Stimulated activated naive CD8-positive, alpha-beta T cell treated with anti-CD3 and anti-CD28 coated beads, Interleukin-15, Interleukin-2, amounts not matched to agents 100 ng/mL and 50 ng/mL, for 24 hours (primary cell): ENCODE measurements at regions not wholly inside any gene's neighbourhood (a gene's known extent, or its start where the extent isn't known, plus 50 kb on each side); places are given as distances from the start of the nearest gene placed in this dataset.

Experiments
- H3K27ac Mint-ChIP-seq: one replicate; pipeline ENCODE4 v1.8.0; 2021; ENCODE audit warnings: mild to moderate bottlenecking, mixed read lengths
- H3K27me3 Mint-ChIP-seq: one replicate; pipeline ENCODE4 v1.8.0; 2021; ENCODE audit warnings: mixed read lengths
- H3K36me3 Mint-ChIP-seq: one replicate; pipeline ENCODE4 v1.8.0; 2021; ENCODE audit warnings: low read depth, mixed read lengths
- H3K4me1 Mint-ChIP-seq: one replicate; pipeline ENCODE4 v1.8.0; 2021; ENCODE audit warnings: low read depth, mixed read lengths
- H3K4me3 Mint-ChIP-seq: one replicate; pipeline ENCODE4 v1.8.0; 2021; ENCODE audit warnings: mild to moderate bottlenecking, mixed read lengths
- H3K9me3 Mint-ChIP-seq: one replicate; pipeline ENCODE4 v1.8.0; 2021; ENCODE audit warnings: mixed read lengths

GRCh38 chr2:129754421-129754820, 225.0 kb upstream of the RAB6C start:
- Mint-ChIP-seq H3K9me3 (peaks cover 4% of the 10 kb centered on the region), H3K4me1 (no peaks in the 10 kb centered on the region)

GRCh38 chr2:129754831-129755230, 224.6 kb upstream of the RAB6C start:
- Mint-ChIP-seq H3K9me3 (peaks cover 4% of the 10 kb centered on the region), H3K36me3 (no peaks in the 10 kb centered on the region), H3K27ac (no peak overlapping the region), H3K4me3 (no peak overlapping the region), H3K4me1 (no peaks in the 10 kb centered on the region), H3K27me3 (peaks cover 12% of the 10 kb centered on the region)

More at GRCh38 chr2:129754421-129754820, 225.0 kb upstream of the RAB6C start:
- Mint-ChIP-seq H3K27me3 (peaks cover 12% of the 10 kb centered on the region), H3K27ac (no peak overlapping the region), H3K4me3 (no peak overlapping the region), H3K36me3 (no peaks in the 10 kb centered on the region)

GRCh38 chr2:129755786-129756185, 223.7 kb upstream of the RAB6C start:
- Mint-ChIP-seq H3K9me3 (no peaks in the 10 kb centered on the region), H3K27ac (no peak overlapping the region), H3K4me3 (no peak overlapping the region), H3K4me1 (no peaks in the 10 kb centered on the region), H3K27me3 (peaks cover 7% of the 10 kb centered on the region), H3K36me3 (no peaks in the 10 kb centered on the region)

GRCh38 chr2:129756276-129756675, 223.2 kb upstream of the RAB6C start:
- Mint-ChIP-seq H3K4me3 (no peak overlapping the region), H3K27me3 (peaks cover 7% of the 10 kb centered on the region), H3K27ac (no peak overlapping the region), H3K4me1 (no peaks in the 10 kb centered on the region), H3K9me3 (no peaks in the 10 kb centered on the region), H3K36me3 (no peaks in the 10 kb centered on the region)

GRCh38 chr2:129757366-129757914, 222.0 kb upstream of the RAB6C start:
- H3K27me3 Mint-ChIP-seq, result peaks cover 7% of the 10 kb centered on the region

GRCh38 chr2:129757915-129758783, 221.3 kb upstream of the RAB6C start:
- no peaks in the 10 kb centered on the region for H3K4me1 Mint-ChIP-seq
- H3K4me3 Mint-ChIP-seq, result no peak overlapping the region
- peaks cover 7% of the 10 kb centered on the region for H3K27me3 Mint-ChIP-seq
- H3K9me3 Mint-ChIP-seq, result no peaks in the 10 kb centered on the region
- no peak overlapping the region for H3K27ac Mint-ChIP-seq
- H3K36me3 Mint-ChIP-seq, result no peaks in the 10 kb centered on the region

More at GRCh38 chr2:129757366-129757914, 222.0 kb upstream of the RAB6C start:
- Mint-ChIP-seq H3K4me1 (no peaks in the 10 kb centered on the region), H3K27ac (no peak overlapping the region), H3K9me3 (no peaks in the 10 kb centered on the region), H3K36me3 (no peaks in the 10 kb centered on the region), H3K4me3 (no peak overlapping the region)

- Mint-ChIP-seq H3K9me3 (no peaks in the 10 kb centered on the region), H3K4me3 (no peak overlapping the region), H3K36me3 (no peaks in the 10 kb centered on the region), H3K27ac (no peak overlapping the region), H3K4me1 (no peaks in the 10 kb centered on the region), H3K27me3 (peaks cover 7% of the 10 kb centered on the region)
Measured at GRCh38 chr2:129758784-129759471, 220.5 kb upstream of the RAB6C start.

GRCh38 chr2:129759472-129760010, 219.9 kb upstream of the RAB6C start:
- Mint-ChIP-seq H3K4me3 (no peak overlapping the region), H3K4me1 (no peaks in the 10 kb centered on the region), H3K27me3 (peaks cover 7% of the 10 kb centered on the region), H3K36me3 (no peaks in the 10 kb centered on the region), H3K27ac (no peak overlapping the region), H3K9me3 (no peaks in the 10 kb centered on the region)

GRCh38 chr2:129760669-129761068, 218.8 kb upstream of the RAB6C start:
- peaks cover 4% of the 10 kb centered on the region for H3K27me3 Mint-ChIP-seq
- no peak overlapping the region for H3K4me3 Mint-ChIP-seq
- H3K36me3 Mint-ChIP-seq, result no peaks in the 10 kb centered on the region

GRCh38 chr2:129761569-129762021, 217.9 kb upstream of the RAB6C start:
- Mint-ChIP-seq H3K36me3 (no peaks in the 10 kb centered on the region), H3K4me1 (no peaks in the 10 kb centered on the region), H3K27me3 (peaks cover under 1% of the 10 kb centered on the region), H3K4me3 (no peak overlapping the region), H3K27ac (no peak overlapping the region), H3K9me3 (no peaks in the 10 kb centered on the region)

More at GRCh38 chr2:129760669-129761068, 218.8 kb upstream of the RAB6C start:
- Mint-ChIP-seq H3K9me3 (no peaks in the 10 kb centered on the region), H3K27ac (no peak overlapping the region), H3K4me1 (no peaks in the 10 kb centered on the region)

- H3K9me3 Mint-ChIP-seq, result no peaks in the 10 kb centered on the region
- H3K4me1 Mint-ChIP-seq, result no peaks in the 10 kb centered on the region
- no peak overlapping the region for H3K27ac Mint-ChIP-seq
- peaks cover 5% of the 10 kb centered on the region for H3K27me3 Mint-ChIP-seq
- no peaks in the 10 kb centered on the region for H3K36me3 Mint-ChIP-seq
- no peak overlapping the region for H3K4me3 Mint-ChIP-seq
Measured at GRCh38 chr2:129762386-129763189, 216.9 kb upstream of the RAB6C start.

GRCh38 chr2:129763190-129763846, 216.1 kb upstream of the RAB6C start:
- Mint-ChIP-seq H3K4me3 (no peak overlapping the region), H3K4me1 (no peaks in the 10 kb centered on the region), H3K9me3 (no peaks in the 10 kb centered on the region), H3K27ac (no peak overlapping the region), H3K27me3 (peaks cover 5% of the 10 kb centered on the region), H3K36me3 (no peaks in the 10 kb centered on the region)

GRCh38 chr2:129763966-129764365, 215.5 kb upstream of the RAB6C start:
- peaks cover 5% of the 10 kb centered on the region for H3K27me3 Mint-ChIP-seq
- H3K9me3 Mint-ChIP-seq, result no peaks in the 10 kb centered on the region
- no peak overlapping the region for H3K4me3 Mint-ChIP-seq
- no peaks in the 10 kb centered on the region for H3K4me1 Mint-ChIP-seq
- H3K27ac Mint-ChIP-seq, result no peak overlapping the region
- H3K36me3 Mint-ChIP-seq, result no peaks in the 10 kb centered on the region
